GM18508 (cell line): ENCODE measurements at regions not wholly inside any gene's neighbourhood (a gene's known extent, or its start where the extent isn't known, plus 50 kb on each side); places are given as distances from the start of the nearest gene placed in this dataset.

Experiments used
- ATAC-seq: cut with Tn5 transposase; IDR thresholded peaks from one replicate; pipeline ENCODE4 v1.9.1; 2021; ENCODE audit warnings: moderate number of reproducible peaks; ENCODE audit not compliant: insufficient read depth, unreplicated experiment

- no peak for ATAC-seq
Observed at GRCh38 chr9:21741151-21741550, 61.3 kb upstream of the MTAP start.

- ATAC-seq = no peak
Observed at GRCh38 chr9:21744320-21744719, 58.1 kb upstream of the MTAP start.

- no peak for ATAC-seq
Observed at GRCh38 chr9:21744841-21745240, 57.6 kb upstream of the MTAP start.

GRCh38 chr9:21746550-21746949, 55.9 kb upstream of the MTAP start:
- ATAC-seq = no peak

GRCh38 chr9:21747175-21747574, 55.3 kb upstream of the MTAP start:
- ATAC-seq = no peak

GRCh38 chr9:21750021-21750735, 52.3 kb upstream of the MTAP start:
- ATAC-seq = no peak

- no peak for ATAC-seq
Observed at GRCh38 chr9:21751998-21752397, 50.4 kb upstream of the MTAP start.
